Lung microvascular endothelial cell (primary cell): ENCODE measurements at regions not wholly inside any gene's neighbourhood (a gene's known extent, or its start where the extent isn't known, plus 50 kb on each side); places are given as distances from the start of the nearest gene placed in this dataset.

Experiments used
- DNase-seq, 2 donors: peaks; one replicate each; pipeline versions ENCODE4 v3.0.0 to v3.0.0-alpha.2; 2010; ENCODE audit warnings: low read depth in 2 of 2

DNA sequence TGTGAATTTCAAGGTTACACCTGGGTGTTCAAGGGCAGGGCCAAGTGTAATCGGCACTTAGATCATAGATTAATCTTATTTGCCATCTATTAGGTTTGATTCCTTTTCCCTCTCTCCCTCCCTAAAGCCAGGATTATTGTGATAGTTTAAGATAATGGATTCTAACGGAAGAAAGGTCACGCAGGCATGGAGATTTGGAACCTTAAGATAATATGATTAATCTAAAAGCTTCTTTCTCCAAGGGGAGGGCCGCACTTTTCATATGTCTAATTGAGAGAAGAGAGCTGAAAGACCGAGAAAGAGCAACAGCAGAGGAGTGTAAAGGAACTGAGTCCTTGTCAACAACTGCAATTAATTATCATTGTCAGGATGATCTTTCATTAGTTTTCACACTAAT is 858.8 kb upstream of the NR2F2 start:
- DNase-seq, result no peak

- DNase-seq, result no peak
These were observed 855.4 kb upstream of the NR2F2 start for GRCh38 chr15:95475067-95475466.

- DNase-seq, result no peak
These were observed 851.2 kb upstream of the NR2F2 start for GRCh38 chr15:95479308-95479707.

DNA sequence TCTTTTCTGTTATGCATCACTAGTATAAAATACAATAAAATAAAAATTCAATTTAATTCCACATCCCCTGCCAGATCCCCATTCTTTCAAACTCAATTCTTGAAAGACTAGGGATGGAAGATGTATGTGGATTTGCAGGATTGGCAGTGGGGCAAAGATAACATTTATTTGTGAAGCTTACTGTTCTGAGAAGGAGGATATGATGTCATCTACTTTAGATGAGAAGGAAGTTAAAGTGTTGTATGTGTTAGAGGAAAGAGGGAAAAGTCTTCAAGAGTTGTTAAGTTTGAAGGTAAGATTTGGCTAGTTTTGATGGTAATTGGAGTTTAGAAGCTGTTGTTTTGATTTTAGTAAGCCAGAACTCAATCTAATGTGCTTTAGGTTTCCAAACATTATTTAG is 845.1 kb upstream of the NR2F2 start:
- DNase-seq, result peak in 1 of 2 donors; percentile 24

DNA sequence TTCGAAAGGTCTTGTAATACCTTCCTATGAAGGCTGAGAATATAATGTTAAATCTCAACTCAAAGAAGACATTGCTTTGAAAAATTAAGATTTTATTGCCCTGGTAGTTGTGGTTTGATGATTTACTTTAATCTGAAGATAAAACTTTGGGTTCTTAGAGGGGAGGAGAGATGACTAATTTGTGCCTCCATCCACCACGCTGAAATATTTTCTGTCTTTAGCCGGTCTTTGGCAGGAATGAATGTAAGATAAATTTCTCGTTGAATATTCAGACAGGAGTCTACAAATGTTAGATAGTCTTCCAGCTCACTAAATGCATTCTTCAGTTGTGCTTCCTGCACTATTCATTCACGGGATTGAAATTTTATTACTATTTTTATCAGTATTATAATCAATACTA is 844.3 kb upstream of the NR2F2 start:
- no peak for DNase-seq

GRCh38 chr15:95489103-95489502 is 841.4 kb upstream of the NR2F2 start:
- no peak for DNase-seq

DNA sequence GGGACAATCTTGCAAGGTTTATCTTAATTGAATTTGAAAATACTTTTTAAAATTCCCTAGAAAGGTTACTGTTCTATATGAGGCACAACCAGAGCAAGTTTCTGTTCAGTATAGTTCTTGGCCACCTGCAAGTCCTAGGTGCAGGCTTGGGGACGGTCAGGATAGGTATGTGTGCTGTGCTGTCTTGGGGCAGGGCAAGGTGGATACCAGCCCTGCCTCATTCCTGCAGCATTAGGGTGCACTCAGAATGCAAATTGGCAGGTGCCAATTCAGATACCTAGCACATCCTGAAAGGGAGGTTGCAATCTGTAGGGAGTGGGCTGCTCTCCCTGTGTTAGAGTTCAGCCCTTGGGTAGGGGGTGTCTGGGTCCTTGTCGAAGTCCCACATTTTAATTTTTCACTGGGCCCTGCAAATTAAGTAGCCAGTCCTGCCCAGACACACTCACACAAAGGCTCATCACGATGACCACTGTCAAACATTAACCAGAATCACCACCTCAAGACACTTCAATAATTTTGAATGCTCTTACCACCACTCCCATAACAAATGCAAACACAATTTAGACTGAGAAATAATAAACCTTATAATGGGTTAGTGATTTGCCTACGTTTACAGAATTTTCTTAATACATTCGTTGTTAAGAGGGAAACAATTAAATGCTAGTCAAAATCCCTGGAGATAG is 838.0 kb upstream of the NR2F2 start:
- DNase-seq, result no peak

DNA sequence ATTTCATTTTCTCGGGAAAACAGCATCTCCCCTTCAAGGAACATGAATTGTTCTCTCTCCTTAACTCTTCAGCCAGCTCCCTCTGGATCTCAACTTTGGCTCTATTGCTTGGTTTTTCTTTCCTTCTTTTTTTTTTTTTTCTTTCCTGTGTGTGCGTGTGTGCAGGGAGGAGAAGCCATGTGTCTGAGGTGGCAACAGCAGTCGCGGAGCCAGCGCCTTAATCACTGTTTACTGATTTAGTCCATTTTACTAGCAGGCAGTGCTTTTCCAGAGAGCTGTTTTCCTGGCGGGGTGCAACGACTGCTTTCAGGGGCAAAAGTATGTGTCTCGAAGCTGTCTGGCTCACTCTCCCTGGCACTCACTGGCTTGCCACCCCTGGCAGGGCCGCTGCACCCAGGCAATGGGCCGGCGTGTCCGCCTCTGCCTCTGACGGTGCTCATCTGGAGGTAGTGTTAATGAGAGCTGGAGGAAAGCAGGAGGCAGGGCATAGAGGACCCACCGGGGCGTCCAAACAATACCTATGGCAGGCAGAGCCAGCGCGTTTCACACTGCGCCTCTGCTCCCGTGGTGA is 835.4 kb upstream of the NR2F2 start:
- DNase-seq, result no peak

DNA sequence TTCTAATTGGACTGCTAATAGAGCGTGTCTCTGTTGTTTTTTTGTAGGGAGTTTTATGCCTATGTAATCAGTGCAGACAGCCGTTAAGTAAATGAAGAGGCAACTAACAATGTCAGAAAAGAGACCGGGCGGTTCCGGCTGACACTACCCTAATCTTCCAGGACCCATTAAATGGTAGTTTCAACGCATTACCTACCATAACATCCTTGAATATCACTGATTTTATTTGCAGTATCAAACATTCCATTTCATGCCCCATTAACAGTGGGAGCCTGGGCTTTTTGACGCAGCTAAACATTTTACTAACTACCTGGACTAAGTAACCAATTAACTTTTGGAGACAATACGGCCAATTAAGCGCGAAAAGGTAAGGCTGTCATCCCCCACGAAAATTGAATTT is 832.9 kb upstream of the NR2F2 start:
- DNase-seq, result no peak

DNA sequence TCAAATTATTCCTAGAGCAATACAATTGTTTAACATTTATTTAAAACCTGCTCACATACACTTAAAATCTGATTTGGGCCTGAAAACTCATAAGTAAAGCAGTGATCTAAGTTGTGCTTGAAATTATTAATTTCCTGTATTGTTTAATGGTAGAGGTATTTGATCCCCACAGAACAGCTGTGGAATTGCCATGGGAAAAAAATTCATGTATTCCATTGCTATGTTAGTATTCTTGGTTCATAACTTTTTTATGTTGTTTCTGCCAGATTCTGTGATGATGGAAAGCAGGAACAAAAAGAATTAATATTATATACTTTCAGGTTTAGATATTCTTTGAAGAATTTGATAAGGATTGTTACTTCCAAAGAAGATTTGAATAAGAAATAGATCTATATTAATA is 831.5 kb upstream of the NR2F2 start:
- peak; percentile 8 to 77 for DNase-seq

GRCh38 chr15:95499397-95499796 is 831.1 kb upstream of the NR2F2 start:
- DNase-seq, result peak; percentile 75 to 93

DNA sequence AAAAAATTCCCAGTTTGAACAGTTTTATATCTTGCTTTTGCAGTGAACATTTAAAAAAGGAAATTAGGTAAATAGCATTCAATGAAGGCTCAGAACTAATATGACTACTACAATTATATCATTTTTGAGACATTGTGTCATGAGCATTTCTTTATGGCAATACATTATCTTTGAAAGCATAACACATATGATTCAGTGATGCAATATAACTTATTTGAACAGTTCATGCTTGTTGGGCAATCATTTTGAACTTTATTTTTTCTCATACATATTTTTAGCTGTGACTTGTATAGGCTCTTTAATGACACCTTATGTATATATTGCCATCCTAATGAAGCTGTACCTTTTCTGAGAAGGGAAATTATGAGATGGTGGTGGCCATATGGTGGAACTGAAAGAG is 828.6 kb upstream of the NR2F2 start:
- DNase-seq, result no peak

DNA sequence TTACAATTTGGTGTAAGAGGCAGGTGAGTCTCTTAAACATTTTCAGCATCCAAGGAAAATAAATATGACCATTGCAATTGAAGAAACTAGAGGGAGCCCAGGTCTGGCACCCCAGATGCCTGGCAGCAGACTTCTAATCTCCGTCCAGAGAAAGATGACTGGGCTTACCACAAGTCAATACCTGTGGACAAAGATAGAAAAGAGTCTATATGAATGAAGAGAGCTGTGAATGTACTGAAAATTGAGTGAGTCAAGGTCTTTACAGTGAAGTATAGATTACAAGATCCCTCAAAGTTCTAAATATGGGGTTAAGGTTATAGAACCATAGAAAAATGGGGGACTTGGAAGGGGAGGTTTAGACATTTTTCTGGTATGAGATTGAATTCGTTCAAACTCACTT is 827.4 kb upstream of the NR2F2 start:
- no peak for DNase-seq

- no peak for DNase-seq
These were observed 826.8 kb upstream of the NR2F2 start for GRCh38 chr15:95503640-95504225.

DNA sequence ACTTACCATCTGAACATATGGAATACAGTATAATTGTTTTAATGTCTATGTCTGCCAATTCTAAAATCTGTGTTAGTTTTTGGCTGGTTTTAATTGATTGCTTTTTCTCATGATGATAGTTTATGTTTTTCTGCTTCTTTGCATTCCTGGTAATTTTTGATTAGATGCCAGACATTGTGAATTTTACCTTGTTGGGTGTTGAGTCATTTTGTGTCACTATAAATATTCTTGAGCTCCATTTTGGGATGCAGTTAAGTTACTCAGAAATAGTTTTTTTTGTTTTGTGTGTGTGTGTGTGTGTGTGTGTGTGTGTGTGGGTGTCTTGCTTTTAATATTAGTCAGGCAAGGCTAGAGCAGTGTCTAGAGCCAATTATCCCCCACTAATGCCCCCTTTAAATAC is 818.8 kb upstream of the NR2F2 start:
- DNase-seq, result peak in 1 of 2 donors; percentile 33

- no peak for DNase-seq
These were observed 817.6 kb upstream of the NR2F2 start for GRCh38 chr15:95512906-95513305.

- DNase-seq, result no peak
These were observed 810.6 kb upstream of the NR2F2 start for GRCh38 chr15:95519887-95520286.

DNA sequence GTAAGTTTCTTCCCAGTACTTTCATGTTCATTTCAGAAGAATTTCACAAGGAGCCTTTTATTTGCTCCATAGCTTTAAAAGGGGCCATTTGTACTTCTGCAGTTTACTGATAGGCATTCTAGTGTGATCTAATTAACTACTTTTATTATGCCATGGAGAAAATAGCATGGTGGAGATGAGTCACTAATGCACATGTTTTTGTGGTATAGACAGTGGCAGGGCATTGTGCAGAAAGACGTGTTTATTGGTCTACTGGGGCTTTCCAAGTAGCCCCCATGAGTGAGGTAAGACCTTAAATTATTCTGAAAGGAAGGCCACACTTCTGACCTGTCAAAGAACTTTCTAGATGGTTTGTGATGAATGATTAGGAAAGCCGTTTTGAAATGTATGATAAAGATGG is 810.0 kb upstream of the NR2F2 start:
- DNase-seq, result peak in 1 of 2 donors; percentile 66

- no peak for DNase-seq
These were observed 809.6 kb upstream of the NR2F2 start for GRCh38 chr15:95520922-95521321.

DNA sequence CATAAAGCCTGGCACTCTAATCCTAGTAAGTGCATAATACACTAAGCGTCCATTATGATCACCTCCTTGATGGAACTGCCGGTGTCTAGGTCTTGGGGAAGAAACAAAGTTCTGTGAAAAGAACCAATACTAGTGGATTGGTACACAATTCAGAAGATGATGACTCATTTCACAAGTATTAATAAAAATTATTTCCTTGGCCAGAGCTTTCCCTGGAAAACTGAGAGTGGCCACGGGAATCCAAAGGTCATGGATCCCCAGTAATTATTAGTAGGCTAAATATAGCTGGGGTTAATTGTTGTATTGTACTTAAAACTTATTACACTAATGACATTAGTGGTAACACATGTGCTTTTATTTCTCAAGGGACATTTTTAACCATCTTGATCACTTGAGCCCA is 808.0 kb upstream of the NR2F2 start:
- no peak for DNase-seq

DNA sequence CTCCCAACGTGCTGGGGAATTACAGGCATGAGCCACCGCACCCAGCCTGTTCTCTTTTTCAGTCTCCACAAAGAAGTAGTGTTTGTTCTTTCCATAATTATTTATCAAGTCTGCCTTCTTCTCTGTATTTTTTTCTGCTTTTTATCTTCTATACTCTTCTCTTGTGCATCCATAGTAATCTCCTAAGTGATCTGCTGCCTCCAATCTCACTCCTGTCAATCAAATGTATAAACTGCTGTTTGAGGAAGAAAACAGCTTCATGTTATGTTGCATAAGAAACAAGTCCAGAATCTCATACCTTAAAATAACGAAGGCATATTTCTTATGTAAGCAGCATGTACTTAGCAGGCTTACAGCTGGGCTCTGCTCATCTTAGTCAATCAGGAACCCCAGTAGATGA is 801.6 kb upstream of the NR2F2 start:
- no peak for DNase-seq

DNA sequence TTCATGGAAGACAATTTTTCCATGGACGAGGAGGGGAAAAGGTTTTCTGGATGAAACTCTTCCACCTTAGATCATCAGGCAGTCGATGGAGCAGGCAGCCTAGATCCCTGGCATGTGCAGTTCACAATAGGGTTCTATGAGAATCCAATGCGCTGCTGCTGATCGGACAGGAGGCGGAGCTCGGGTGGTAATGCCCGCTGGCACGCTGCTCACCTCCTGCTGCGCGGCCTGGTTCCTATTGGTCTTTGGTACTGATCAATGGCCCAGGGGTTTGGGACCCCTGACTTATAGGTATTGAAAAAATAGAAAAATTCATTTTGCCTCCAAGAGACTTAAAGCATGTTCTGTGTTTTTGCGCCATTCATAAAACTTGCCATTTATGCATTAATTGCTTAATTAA is 793.9 kb upstream of the NR2F2 start:
- no peak for DNase-seq

DNA sequence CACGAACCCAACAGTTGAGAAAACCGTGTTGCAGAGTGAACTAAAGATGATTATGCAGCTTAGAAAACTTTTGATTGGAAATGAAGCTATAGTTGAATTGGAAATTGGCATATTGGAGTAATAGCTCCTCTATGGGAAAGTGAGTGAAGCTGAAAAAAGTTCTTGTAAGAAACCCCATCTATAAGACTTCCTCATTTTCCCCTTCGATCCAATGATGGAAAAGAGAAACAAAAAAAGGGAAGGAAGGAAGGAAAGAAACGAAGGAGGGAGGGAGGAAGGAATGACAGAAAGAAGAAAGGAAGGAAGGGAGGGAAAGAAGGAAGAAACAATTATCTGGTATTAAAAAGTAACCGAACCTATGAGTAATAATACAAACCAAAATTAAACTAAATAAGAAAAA is 791.8 kb upstream of the NR2F2 start:
- no peak for DNase-seq
